IMR-90 (cell line): ENCODE measurements at regions not wholly inside any gene's neighbourhood (a gene's known extent, or its start where the extent isn't known, plus 50 kb on each side); places are given as distances from the start of the nearest gene placed in this dataset.

ENCODE experiments used
- ATAC-seq: fragments of 200-7000 bp; cut with Tn5 transposase; 2 replicates; pipeline ENCODE4 v1.9.1; 2020; ENCODE audit warnings: low read depth, mild to moderate bottlenecking, moderate library complexity
- BruUV-seq: library from RNA; stranded (reverse); fragments of 400-500 nt; replicated peaks from 2 replicates; lab custom pipeline; 2021; lab: Mats Ljungman, UMichigan
- CTCF ChIA-PET: fragments of 300-600 bp; formaldehyde crosslinking; extraction: SDS; loops from one replicate; lab custom pipeline; 2021; ENCODE audit warnings: antibody characterized with exemption; lab: Yijun Ruan, JAX
- POLR2A ChIA-PET: fragments of 300-600 bp; sonication (Branson Sonifier 250); formaldehyde crosslinking; loops from one replicate; lab custom pipeline; 2022; ENCODE audit warnings: antibody characterized with exemption; ENCODE audit not compliant: unreplicated experiment; lab: Charles Lee
- DNase-seq: peaks from one replicate; pipeline ENCODE4 v3.0.0; 2013
- H2AFZ ChIP-seq: replicated peaks from 2 replicates; pipeline ENCODE3; 2013; ENCODE audit warnings: low read length, mild to moderate bottlenecking; ENCODE audit not compliant: poor library complexity
- H2AK5ac ChIP-seq: 2 replicates; pipeline ENCODE4 v1.6.1; 2013; ENCODE audit warnings: low read depth, low read length, inconsistent platforms
- H2AK9ac ChIP-seq: replicated peaks from 2 replicates; pipeline ENCODE3; 2013; ENCODE audit warnings: mild to moderate bottlenecking, low read depth, low read length, moderate library complexity; ENCODE audit not compliant: poor library complexity
- H2BK120ac ChIP-seq: 2 replicates; pipeline ENCODE4 v1.6.1; 2013; ENCODE audit warnings: low read depth, low read length, inconsistent platforms
- H2BK15ac ChIP-seq: 3 replicates; pipeline ENCODE4 v1.6.1; 2013; ENCODE audit warnings: low read depth, low read length, inconsistent platforms
- H2BK20ac ChIP-seq: 2 replicates; pipeline ENCODE4 v1.6.1; 2013; ENCODE audit warnings: low read depth, mild to moderate bottlenecking, inconsistent platforms, low read length, moderate library complexity
- H2BK5ac ChIP-seq: 2 replicates; pipeline ENCODE4 v1.6.1; 2013; ENCODE audit warnings: mild to moderate bottlenecking, low read depth, low read length, inconsistent platforms; ENCODE audit not compliant: poor library complexity, severe bottlenecking
- H3K14ac ChIP-seq: replicated peaks from 2 replicates; pipeline ENCODE4 v1.6.1; 2013; ENCODE audit warnings: low read depth, low read length, inconsistent platforms
- H3K18ac ChIP-seq: 2 replicates; pipeline ENCODE4 v1.6.1; 2013; ENCODE audit warnings: low read depth, low read length, control low read depth
- H3K23ac ChIP-seq: 2 replicates; pipeline ENCODE4 v1.6.1; 2013; ENCODE audit warnings: low read depth, low read length, inconsistent platforms
- H3K27ac ChIP-seq: 2 replicates; pipeline ENCODE4 v1.5.1; 2013; ENCODE audit warnings: mild to moderate bottlenecking, control low read depth, low read length; ENCODE audit not compliant: insufficient read depth
- H3K27me3 ChIP-seq: 2 replicates; pipeline ENCODE4 v1.6.1; 2013; ENCODE audit warnings: low read length; ENCODE audit not compliant: control insufficient read depth, insufficient read depth
- H3K36me3 ChIP-seq: 2 replicates; pipeline ENCODE4 v1.6.1; 2013; ENCODE audit warnings: low read length, mixed read lengths; ENCODE audit not compliant: control insufficient read depth, insufficient read depth
- H3K4ac ChIP-seq: 2 replicates; pipeline ENCODE4 v1.6.1; 2013; ENCODE audit warnings: low read depth, low read length, inconsistent platforms
- H3K4me1 ChIP-seq: 2 replicates; pipeline ENCODE4 v1.6.1; 2013; ENCODE audit warnings: low read length, mixed read lengths; ENCODE audit not compliant: control insufficient read depth, insufficient read depth
- H3K4me2 ChIP-seq: 2 replicates; pipeline ENCODE4 v1.6.1; 2013; ENCODE audit warnings: low read depth, mild to moderate bottlenecking, control low read depth, low read length, moderate library complexity
- H3K4me3 ChIP-seq: 2 replicates; pipeline ENCODE4 v1.5.1; 2013; ENCODE audit warnings: low read depth, mild to moderate bottlenecking, control low read depth, low read length, moderate library complexity; ENCODE audit not compliant: insufficient read depth
- H3K56ac ChIP-seq: 2 replicates; pipeline ENCODE4 v1.6.1; 2013; ENCODE audit warnings: low read length, inconsistent platforms; ENCODE audit not compliant: insufficient read depth; ENCODE audit errors: extremely low read depth
- H3K79me1 ChIP-seq, 2 experiments: 2 replicates each; pipeline ENCODE4 v1.6.1; 2013; ENCODE audit warnings: low read length in 2 of 2, inconsistent platforms in 1 of 2, low read depth in 1 of 2
- H3K9ac ChIP-seq: 2 replicates; pipeline ENCODE4 v1.6.1; 2013; ENCODE audit warnings: low read depth, low read length, control low read depth
- H3K9me1 ChIP-seq: 2 replicates; pipeline ENCODE4 v1.6.1; 2013; ENCODE audit warnings: low read length, inconsistent platforms; ENCODE audit not compliant: insufficient read depth
- H3K9me3 ChIP-seq: 2 replicates; pipeline ENCODE4 v1.6.1; 2013; ENCODE audit warnings: low read length; ENCODE audit not compliant: control insufficient read depth, insufficient read depth
- H4K20me1 ChIP-seq: 2 replicates; pipeline ENCODE4 v1.6.1; 2013; ENCODE audit warnings: low read length, inconsistent platforms; ENCODE audit not compliant: insufficient read depth
- H4K5ac ChIP-seq: 2 replicates; pipeline ENCODE4 v1.6.1; 2013; ENCODE audit warnings: mild to moderate bottlenecking, low read depth, low read length, control low read depth
- H4K8ac ChIP-seq, 2 experiments: 2 replicates each; pipeline ENCODE4 v1.6.1; 2013; ENCODE audit warnings: low read depth in 2 of 2, low read length in 2 of 2, control low read depth in 1 of 2, inconsistent platforms in 1 of 2
- H4K91ac ChIP-seq: 2 replicates; pipeline ENCODE4 v1.6.1; 2013; ENCODE audit warnings: low read depth, low read length, inconsistent platforms; ENCODE audit not compliant: insufficient read depth
- CTCF ChIP-seq: conservative IDR thresholded peaks from 2 replicates; pipeline ENCODE4 v1.5.1; 2012; ENCODE audit warnings: mild to moderate bottlenecking, low read depth, low read length, improper control_type of control experiment
- ELK1 ChIP-seq: fragments of 150-350 bp; IDR thresholded peaks from 2 replicates; pipeline ENCODE4 v1.6.1; 2016; ENCODE audit warnings: low read depth, mild to moderate bottlenecking, low read length, moderate library complexity, borderline replicate concordance
- FOS ChIP-seq: fragments of 150-350 bp; IDR thresholded peaks from 2 replicates; pipeline ENCODE4 v1.6.1; 2016; ENCODE audit warnings: low read depth, low read length
- MAZ ChIP-seq: IDR thresholded peaks from 2 replicates; pipeline ENCODE4 v1.6.1; 2012; ENCODE audit warnings: low read depth, mild to moderate bottlenecking, low read length, improper control_type of control experiment, moderate library complexity, borderline replicate concordance
- MXI1 ChIP-seq: IDR thresholded peaks from 2 replicates; pipeline ENCODE4 v1.6.1; 2012; ENCODE audit warnings: low read depth, mild to moderate bottlenecking, low read length, moderate library complexity, borderline replicate concordance
- NFE2L2 ChIP-seq: fragments of 150-350 bp; IDR thresholded peaks from 2 replicates; pipeline ENCODE4 v1.6.1; 2016; ENCODE audit warnings: low read depth, mild to moderate bottlenecking, low read length
- RAD21 ChIP-seq: IDR thresholded peaks from 2 replicates; pipeline ENCODE4 v1.6.1; 2012; ENCODE audit warnings: low read length, improper control_type of control experiment
- RCOR1 ChIP-seq: IDR thresholded peaks from 2 replicates; pipeline ENCODE4 v1.6.1; 2012; ENCODE audit warnings: mild to moderate bottlenecking, low read length, improper control_type of control experiment; ENCODE audit not compliant: insufficient replicate concordance
- SMC3 ChIP-seq: fragments of 150-350 bp; IDR thresholded peaks from 2 replicates; pipeline ENCODE4 v1.6.1; 2016; ENCODE audit warnings: low read depth, mild to moderate bottlenecking, antibody characterized with exemption, low read length, moderate library complexity
- USF2 ChIP-seq: fragments of 150-350 bp; IDR thresholded peaks from 2 replicates; pipeline ENCODE4 v1.6.1; 2017; ENCODE audit warnings: mild to moderate bottlenecking, antibody characterized with exemption, low read length, low read depth
- dilution Hi-C: fragments of 300-500 bp; cut with HindIII; formaldehyde crosslinking; loops from one replicate; pipeline ENCODE4 v1.14.3; 2018; ENCODE audit warnings: low sequenced_read_pairs; ENCODE audit not compliant: unreplicated experiment
- in situ Hi-C: fragments of 300-500 bp; cut with MboI; formaldehyde crosslinking; loops from 3 replicates; pipeline ENCODE4 v1.14.3; 2019; ENCODE audit warnings: low sequenced_read_pairs, inconsistent platforms, mixed read lengths
- intact Hi-C: fragments of 100-400 bp; cut with micrococcal nuclease; formaldehyde crosslinking; loops from 2 replicates; pipeline ENCODE4 v1.10.0; 2022

GRCh38 chr1:238450976-238451375 lies 560.3 kb upstream of the ZP4 start:
- Histone ChIP-seq H2AK5ac (no peak overlapping the region), H3K4me1 (no peaks in the 10 kb centered on the region), H3K9ac (no peak overlapping the region), H3K27me3 (no peaks in the 10 kb centered on the region), H3K9me3 (no peaks in the 10 kb centered on the region), H3K4me2 (no peak overlapping the region), H2BK5ac (no peak overlapping the region), H3K79me1 (no peaks in the 10 kb centered on the region), H3K4me3 (no peak overlapping the region), H3K36me3 (no peaks in the 10 kb centered on the region), H2AFZ (no peak overlapping the region), H2AK9ac (no peak overlapping the region), H3K9me1 (no peaks in the 10 kb centered on the region), H2BK15ac (no peak overlapping the region), H4K5ac (no peak overlapping the region), H3K18ac (no peak overlapping the region), H3K4ac (no peak overlapping the region), H2BK20ac (no peak overlapping the region), H3K23ac (no peak overlapping the region), H4K20me1 (no peaks in the 10 kb centered on the region), H3K56ac (no peak overlapping the region), H4K91ac (no peak overlapping the region), H3K27ac (no peak overlapping the region), H4K8ac (no peak overlapping the region), H2BK120ac (no peak overlapping the region), H3K14ac (no peak overlapping the region)
- ATAC-seq = no peak
- no peak for TF ChIP-seq CTCF
- TF ChIP-seq MXI1 = no peak
- no peak for TF ChIP-seq RCOR1
- TF ChIP-seq ELK1 = no peak
- no peak for TF ChIP-seq MAZ
- no peak for TF ChIP-seq FOS
- TF ChIP-seq USF2 = no peak
- TF ChIP-seq NFE2L2 = no peak
- no peak for TF ChIP-seq RAD21
- TF ChIP-seq SMC3 = no peak
- intact Hi-C loops = no loop called here
- dilution Hi-C loops = no loop called here
- ChIA-PET POLR2A (no interaction called here), CTCF (no interaction called here)
- no peak for DNase-seq
- no TSS peak for BruUV-seq
- in situ Hi-C loops = no loop called here
